H9 (cell line): ENCODE measurements at regions not wholly inside any gene's neighbourhood (a gene's known extent, or its start where the extent isn't known, plus 50 kb on each side); places are given as distances from the start of the nearest gene placed in this dataset.

Experiments used
- DNase-seq: peaks from one replicate; pipeline ENCODE4 v3.0.0-alpha.2; 2017
- H2AFZ ChIP-seq: one replicate; pipeline ENCODE4 v1.6.1; 2013; ENCODE audit warnings: mild to moderate bottlenecking, low read length, control low read depth, moderate library complexity
- H2AK5ac ChIP-seq: 2 replicates; pipeline ENCODE4 v1.6.1; 2013; ENCODE audit warnings: low read length, control low read depth, mixed read lengths; ENCODE audit not compliant: insufficient read length
- H2BK120ac ChIP-seq: one replicate; pipeline ENCODE4 v1.6.1; 2013; ENCODE audit warnings: low read depth, mild to moderate bottlenecking, low read length, control low read depth, inconsistent platforms; ENCODE audit not compliant: poor library complexity, severe bottlenecking
- H2BK12ac ChIP-seq: 2 replicates; pipeline ENCODE4 v1.6.1; 2013; ENCODE audit warnings: low read length, control low read depth, mixed read lengths, low read depth; ENCODE audit not compliant: insufficient read length
- H2BK15ac ChIP-seq: 2 replicates; pipeline ENCODE4 v1.6.1; 2013; ENCODE audit warnings: low read depth, low read length, control low read depth
- H2BK20ac ChIP-seq: one replicate; pipeline ENCODE4 v1.6.1; 2013; ENCODE audit warnings: low read depth, mild to moderate bottlenecking, low read length, control low read depth, inconsistent platforms; ENCODE audit not compliant: poor library complexity, severe bottlenecking
- H2BK5ac ChIP-seq: 2 replicates; pipeline ENCODE4 v1.6.1; 2013; ENCODE audit warnings: low read length, control low read depth, mixed read lengths; ENCODE audit not compliant: insufficient read length
- H3K14ac ChIP-seq: 2 replicates; pipeline ENCODE4 v1.6.1; 2013; ENCODE audit warnings: low read length, control low read depth; ENCODE audit not compliant: insufficient read depth
- H3K18ac ChIP-seq: 2 replicates; pipeline ENCODE4 v1.6.1; 2013; ENCODE audit warnings: low read depth, mild to moderate bottlenecking, mixed read lengths, low read length, control low read depth; ENCODE audit not compliant: insufficient read length
- H3K23ac ChIP-seq: 2 replicates; pipeline ENCODE4 v1.6.1; 2013; ENCODE audit warnings: low read length, control low read depth, mixed read lengths, low read depth; ENCODE audit not compliant: insufficient read length
- H3K23me2 ChIP-seq: 2 replicates; pipeline ENCODE4 v1.6.1; 2013; ENCODE audit warnings: low read depth, mild to moderate bottlenecking, mixed read lengths, low read length, control low read depth; ENCODE audit not compliant: insufficient read length, poor library complexity, severe bottlenecking
- H3K27ac ChIP-seq: 2 replicates; pipeline ENCODE4 v1.5.1; 2013; ENCODE audit warnings: low read length, control low read depth, mixed read lengths, low read depth; ENCODE audit not compliant: insufficient read length
- H3K27me3 ChIP-seq: 2 replicates; pipeline ENCODE4 v1.6.1; 2013; ENCODE audit warnings: low read length, control low read depth, inconsistent platforms; ENCODE audit not compliant: insufficient read depth
- H3K4ac ChIP-seq: 2 replicates; pipeline ENCODE4 v1.6.1; 2013; ENCODE audit warnings: low read depth, mild to moderate bottlenecking, control low read depth, inconsistent platforms, low read length, moderate library complexity
- H3K4me1 ChIP-seq: 2 replicates; pipeline ENCODE4 v1.6.1; 2013; ENCODE audit warnings: low read length, control low read depth, inconsistent platforms; ENCODE audit not compliant: insufficient read depth
- H3K4me2 ChIP-seq: 2 replicates; pipeline ENCODE4 v1.6.1; 2013; ENCODE audit warnings: low read length, control low read depth, mixed read lengths; ENCODE audit not compliant: insufficient read length, insufficient read depth
- H3K56ac ChIP-seq: 2 replicates; pipeline ENCODE4 v1.6.1; 2013; ENCODE audit warnings: low read depth, mild to moderate bottlenecking, mixed read lengths, low read length, control low read depth; ENCODE audit not compliant: insufficient read length
- H3K79me1 ChIP-seq: 2 replicates; pipeline ENCODE4 v1.6.1; 2013; ENCODE audit warnings: low read depth, mild to moderate bottlenecking, moderate library complexity, low read length, control low read depth, inconsistent platforms; ENCODE audit not compliant: insufficient read depth, poor library complexity, severe bottlenecking
- H3K79me2 ChIP-seq: 2 replicates; pipeline ENCODE4 v1.6.1; 2013; ENCODE audit warnings: low read length, control low read depth, inconsistent platforms; ENCODE audit not compliant: insufficient read depth
- H3K9ac ChIP-seq: 2 replicates; pipeline ENCODE4 v1.6.1; 2013; ENCODE audit warnings: low read length, control low read depth, mixed read lengths; ENCODE audit not compliant: insufficient read length; ENCODE audit errors: extremely low read depth
- H3K9me3 ChIP-seq: one replicate; pipeline ENCODE4 v1.6.1; 2013; ENCODE audit warnings: low read depth, low read length, inconsistent platforms; ENCODE audit not compliant: control insufficient read depth
- H3T11ph ChIP-seq: one replicate; pipeline ENCODE4 v1.6.1; 2013; ENCODE audit warnings: mild to moderate bottlenecking, low read length, control low read depth, inconsistent platforms
- H4K20me1 ChIP-seq: one replicate; pipeline ENCODE4 v1.6.1; 2013; ENCODE audit not compliant: control insufficient read depth, insufficient read length, insufficient read depth
- H4K5ac ChIP-seq: 2 replicates; pipeline ENCODE4 v1.6.1; 2013; ENCODE audit warnings: low read depth, mild to moderate bottlenecking, mixed read lengths, low read length, control low read depth; ENCODE audit not compliant: insufficient read length
- H4K8ac ChIP-seq: replicated peaks from 2 replicates; pipeline ENCODE4 v1.6.1; 2013; ENCODE audit warnings: low read length, control low read depth, mixed read lengths, low read depth; ENCODE audit not compliant: insufficient read length
- H4K91ac ChIP-seq: 2 replicates; pipeline ENCODE4 v1.6.1; 2013; ENCODE audit warnings: low read depth, mild to moderate bottlenecking, moderate library complexity, mixed read lengths, low read length, control low read depth; ENCODE audit not compliant: insufficient read length
- H3K27ac Mint-ChIP-seq, 3 experiments: 2 replicates in 2 of 3; 3 replicates in 1 of 3; pipeline ENCODE4 v1.8.0; 2020 to 2021; ENCODE audit warnings: mixed read lengths in 3 of 3, mild to moderate bottlenecking in 1 of 3, moderate library complexity in 1 of 3
- H3K27me3 Mint-ChIP-seq: 2 replicates; pipeline ENCODE4 v1.8.0; 2021; ENCODE audit warnings: low read depth, mild to moderate bottlenecking, moderate library complexity, mixed read lengths
- H3K36me3 Mint-ChIP-seq, 3 experiments: 2 replicates in 2 of 3; 3 replicates in 1 of 3; pipeline ENCODE4 v1.8.0; 2020 to 2021; ENCODE audit warnings: low read depth in 3 of 3, mixed read lengths in 3 of 3; ENCODE audit not compliant: insufficient read depth in 1 of 3
- H3K4me1 Mint-ChIP-seq, 2 experiments: 2 replicates each; pipeline ENCODE4 v1.8.0; 2020; ENCODE audit warnings: mixed read lengths in 2 of 2
- H3K4me3 Mint-ChIP-seq, 2 experiments: 2 replicates in 1 of 2; 3 replicates in 1 of 2; pipeline ENCODE4 v1.8.0; 2020 to 2021; ENCODE audit warnings: mild to moderate bottlenecking in 2 of 2, mixed read lengths in 2 of 2, moderate library complexity in 1 of 2
- H3K9me3 Mint-ChIP-seq, 2 experiments: 2 replicates in 1 of 2; 3 replicates in 1 of 2; pipeline ENCODE4 v1.8.0; 2020; ENCODE audit warnings: mild to moderate bottlenecking in 2 of 2, mixed read lengths in 2 of 2, moderate library complexity in 1 of 2
- TF ChIP-seq, protein P1 (sequence below): fragments of 200-600 bp; sonication (generic); conservative IDR thresholded peaks from 3 replicates; pipeline ENCODE4 v1.8.0; 2021; ENCODE audit warnings: antibody characterized with exemption, mild to moderate bottlenecking

DNA sequence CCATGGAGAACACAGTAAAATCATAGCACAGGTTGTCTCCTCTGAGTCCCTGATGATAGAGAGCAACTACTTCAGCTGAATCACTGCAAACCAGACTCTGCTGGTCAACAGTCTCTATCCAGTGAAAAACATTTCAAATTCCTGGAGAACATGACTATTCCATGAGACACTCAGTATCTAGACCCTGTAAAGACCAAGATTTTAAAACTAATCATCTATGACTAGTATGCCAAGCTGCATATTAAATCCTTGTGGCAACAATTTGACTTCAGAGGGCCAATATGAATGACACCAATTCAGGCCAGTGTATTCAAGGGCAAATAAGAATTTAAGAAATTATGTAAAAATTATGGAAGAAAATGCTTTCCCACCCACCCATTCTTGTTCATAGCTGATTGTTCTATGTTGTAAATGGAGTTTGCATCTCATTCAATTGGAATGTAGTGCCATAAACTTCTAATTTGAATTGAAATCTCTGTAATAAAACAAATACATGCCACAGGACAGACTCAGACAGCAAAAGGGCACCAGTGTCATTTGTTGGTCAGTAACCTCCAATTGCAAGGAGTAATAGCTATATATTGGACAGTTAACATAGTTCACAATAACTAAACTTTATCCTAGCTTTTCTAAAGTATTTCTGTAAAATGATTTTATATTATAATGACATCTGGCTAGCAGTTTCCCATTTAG is 80.1 kb upstream of the LPAR1 start:
- no peak overlapping the region for H3K18ac ChIP-seq
- H4K91ac ChIP-seq = no peak overlapping the region
- Mint-ChIP-seq H3K27ac (no peak overlapping the region), H3K9me3 (peaks cover 22 to 23% of the 10 kb centered on the region in 2 experiments), H3K36me3 (peaks cover 11 to 23% (median 16%) of the 10 kb centered on the region in 3 experiments), H3K4me3 (no peak overlapping the region), H3K4me1 (no peaks in the 10 kb centered on the region), H3K27me3 (no peaks in the 10 kb centered on the region; the same call in 1 of the 2 replicates)
- H3K79me1 ChIP-seq = no peaks in the 10 kb centered on the region
- no peak overlapping the region for H2BK15ac ChIP-seq
- no peak overlapping the region for H3K27ac ChIP-seq
- H3K4ac ChIP-seq = no peak overlapping the region
- no peak overlapping the region for H4K5ac ChIP-seq
- no peak overlapping the region for H3K4me2 ChIP-seq
- H3K14ac ChIP-seq = no peak overlapping the region
- H2BK5ac ChIP-seq = no peak overlapping the region
- H3K56ac ChIP-seq = no peak overlapping the region
- no peak for DNase-seq
- H3T11ph ChIP-seq = no peak overlapping the region
- no peaks in the 10 kb centered on the region for H3K23me2 ChIP-seq
- H2BK20ac ChIP-seq = no peak overlapping the region
- no peak overlapping the region for H2AFZ ChIP-seq
- H3K9me3 ChIP-seq = peaks cover 5% of the 10 kb centered on the region
- no peaks in the 10 kb centered on the region for H3K79me2 ChIP-seq
- H3K27me3 ChIP-seq = no peaks in the 10 kb centered on the region
- no peak overlapping the region for H3K9ac ChIP-seq
- no peaks in the 10 kb centered on the region for H4K20me1 ChIP-seq
- no peak overlapping the region for H2BK12ac ChIP-seq
- no peak overlapping the region for H3K23ac ChIP-seq
- H3K4me1 ChIP-seq = no peaks in the 10 kb centered on the region
- TF ChIP-seq, protein P1, sequence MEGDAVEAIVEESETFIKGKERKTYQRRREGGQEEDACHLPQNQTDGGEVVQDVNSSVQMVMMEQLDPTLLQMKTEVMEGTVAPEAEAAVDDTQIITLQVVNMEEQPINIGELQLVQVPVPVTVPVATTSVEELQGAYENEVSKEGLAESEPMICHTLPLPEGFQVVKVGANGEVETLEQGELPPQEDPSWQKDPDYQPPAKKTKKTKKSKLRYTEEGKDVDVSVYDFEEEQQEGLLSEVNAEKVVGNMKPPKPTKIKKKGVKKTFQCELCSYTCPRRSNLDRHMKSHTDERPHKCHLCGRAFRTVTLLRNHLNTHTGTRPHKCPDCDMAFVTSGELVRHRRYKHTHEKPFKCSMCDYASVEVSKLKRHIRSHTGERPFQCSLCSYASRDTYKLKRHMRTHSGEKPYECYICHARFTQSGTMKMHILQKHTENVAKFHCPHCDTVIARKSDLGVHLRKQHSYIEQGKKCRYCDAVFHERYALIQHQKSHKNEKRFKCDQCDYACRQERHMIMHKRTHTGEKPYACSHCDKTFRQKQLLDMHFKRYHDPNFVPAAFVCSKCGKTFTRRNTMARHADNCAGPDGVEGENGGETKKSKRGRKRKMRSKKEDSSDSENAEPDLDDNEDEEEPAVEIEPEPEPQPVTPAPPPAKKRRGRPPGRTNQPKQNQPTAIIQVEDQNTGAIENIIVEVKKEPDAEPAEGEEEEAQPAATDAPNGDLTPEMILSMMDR = no peak
- no peak overlapping the region for H2BK120ac ChIP-seq
- no peak overlapping the region for H2AK5ac ChIP-seq
- no peak overlapping the region for H4K8ac ChIP-seq
